Subcutaneous abdominal adipose tissue (tissue), 5 donors: ENCODE measurements at regions not wholly inside any gene's neighbourhood (a gene's known extent, or its start where the extent isn't known, plus 50 kb on each side); places are given as distances from the start of the nearest gene placed in this dataset.
A peak's percentile ranks its signal among the peaks of the same experiment; 100 is the strongest.
"Not testable (repeated sequence)": the region's sequence is repeated elsewhere in the genome, so short reads cannot be mapped to it uniquely, and the experiment has no call there.

Experiments used
- H3K27ac ChIP-seq: one replicate; pipeline ENCODE4 v1.7.0; 2013; ENCODE audit warnings: low read depth, mild to moderate bottlenecking, inconsistent platforms, low read length, moderate library complexity
- H3K27me3 ChIP-seq, 5 donors: one replicate each; pipeline ENCODE4 v1.7.0; 2013; ENCODE audit warnings: low read length in 5 of 5, inconsistent platforms in 1 of 5; ENCODE audit not compliant: control insufficient read depth in 5 of 5, insufficient read depth in 4 of 5
- H3K36me3 ChIP-seq, 5 donors: one replicate each; pipeline ENCODE4 v1.7.0; 2013; ENCODE audit warnings: low read length in 5 of 5; ENCODE audit not compliant: control insufficient read depth in 5 of 5, insufficient read depth in 5 of 5
- H3K4me1 ChIP-seq, 5 donors: one replicate each; pipeline ENCODE4 v1.7.0; 2013; ENCODE audit warnings: low read length in 5 of 5, mild to moderate bottlenecking in 3 of 5, moderate library complexity in 1 of 5; ENCODE audit not compliant: control insufficient read depth in 5 of 5, insufficient read depth in 5 of 5
- H3K4me3 ChIP-seq, 5 donors: one replicate each; pipeline ENCODE4 v1.7.0; 2013; ENCODE audit warnings: low read length in 5 of 5, low read depth in 1 of 5
- H3K9ac ChIP-seq, 5 donors: one replicate each; pipeline ENCODE4 v1.7.0; 2013; ENCODE audit warnings: low read length in 5 of 5, mild to moderate bottlenecking in 4 of 5, moderate library complexity in 3 of 5
- H3K9me3 ChIP-seq, 5 donors: one replicate each; pipeline ENCODE4 v1.7.0; 2013; ENCODE audit warnings: low read length in 5 of 5; ENCODE audit not compliant: control insufficient read depth in 5 of 5
- donor health status: healthy.
- donor health status: healthy.
- donor health status: healthy.
- donor health status: healthy.
- donor health status: healthy.

DNA sequence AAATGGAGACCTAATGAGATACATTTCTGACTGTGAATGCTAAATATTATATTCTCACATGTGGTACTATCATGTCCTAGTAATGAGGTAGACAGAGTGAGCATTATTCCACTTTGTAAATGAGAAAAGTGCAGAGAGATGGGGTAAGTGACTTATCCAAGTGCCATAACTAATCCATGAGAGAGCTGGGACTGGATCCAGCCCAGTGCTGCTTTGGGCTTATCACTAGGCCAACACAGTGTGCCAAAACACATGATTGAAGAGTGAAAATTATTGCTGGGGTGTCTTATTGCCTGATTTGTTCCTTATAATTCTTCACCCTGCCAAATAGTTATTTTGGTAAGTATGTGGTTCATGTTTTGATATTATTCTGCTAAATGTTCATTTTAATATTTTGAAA lies 442.2 kb upstream of the GRAMD2B start:
- H3K27ac ChIP-seq, result no peak overlapping the region
- peaks cover 0 to 3% (median 0%) of the 10 kb centered on the region in 5 donors for H3K9me3 ChIP-seq
- no peaks in the 10 kb centered on the region for H3K36me3 ChIP-seq
- H3K4me3 ChIP-seq, result no peak overlapping the region
- no peaks in the 10 kb centered on the region for H3K27me3 ChIP-seq
- H3K4me1 ChIP-seq, result no peaks in the 10 kb centered on the region
- H3K9ac ChIP-seq, result no peak overlapping the region

DNA sequence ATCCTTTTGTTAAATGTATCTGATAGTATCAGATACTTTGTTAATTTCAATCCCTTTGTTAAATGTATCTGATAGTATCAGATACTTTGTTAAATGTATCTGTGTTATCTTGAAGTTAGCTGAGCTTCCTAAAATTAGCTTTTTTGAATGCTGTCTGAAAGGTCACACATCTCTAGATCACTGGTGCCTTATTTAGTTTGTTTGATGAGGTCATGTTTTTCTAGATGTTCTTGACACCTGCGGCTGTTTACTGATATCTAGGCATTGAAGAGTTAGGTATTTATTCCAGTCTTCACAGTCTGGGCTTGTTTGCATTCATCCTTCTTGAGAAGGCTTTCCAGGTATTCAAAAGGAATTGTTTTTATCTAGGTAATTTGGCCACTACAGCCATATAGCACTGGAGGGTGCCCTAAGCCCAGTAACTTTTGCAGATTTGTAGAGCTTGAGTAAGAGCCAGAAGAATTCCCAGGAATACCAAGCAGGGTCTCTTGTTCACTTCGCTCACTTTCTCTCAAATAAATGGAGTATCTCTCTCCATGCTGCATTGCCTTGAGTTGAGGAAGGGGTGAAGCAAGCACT lies 435.4 kb upstream of the GRAMD2B start:
- Histone ChIP-seq H3K9ac (no peak overlapping the region), H3K4me1 (no peaks in the 10 kb centered on the region), H3K36me3 (no peaks in the 10 kb centered on the region), H3K9me3 (peaks cover 0 to 3% (median 0%) of the 10 kb centered on the region in 5 donors), H3K4me3 (no peak overlapping the region), H3K27me3 (no peaks in the 10 kb centered on the region), H3K27ac (no peak overlapping the region)

GRCh38 chr5:125992050-125992449 lies 431.2 kb upstream of the GRAMD2B start:
- no peaks in the 10 kb centered on the region for H3K27me3 ChIP-seq
- no peaks in the 10 kb centered on the region for H3K36me3 ChIP-seq
- no peak overlapping the region for H3K9ac ChIP-seq

GRCh38 chr5:125999271-126000030 lies 423.8 kb upstream of the GRAMD2B start:
- not testable (repeated sequence) for H3K27me3 ChIP-seq, H3K9me3 ChIP-seq, H3K27ac ChIP-seq, H3K9ac ChIP-seq, H3K36me3 ChIP-seq, H3K4me3 ChIP-seq
- H3K4me1 ChIP-seq, result peaks cover 2 to 26% (median 22%) of the 10 kb centered on the region in 5 donors

More at GRCh38 chr5:125992050-125992449, 431.2 kb upstream of the GRAMD2B start:
- H3K27ac ChIP-seq, result no peak overlapping the region
- H3K4me3 ChIP-seq, result no peak overlapping the region
- no peaks in the 10 kb centered on the region for H3K9me3 ChIP-seq
- H3K4me1 ChIP-seq, result no peaks in the 10 kb centered on the region

- Histone ChIP-seq H3K4me3 (no peak overlapping the region), H3K9me3 (no peaks in the 10 kb centered on the region), H3K9ac (no peak overlapping the region), H3K36me3 (no peaks in the 10 kb centered on the region), H3K27me3 (no peaks in the 10 kb centered on the region), H3K27ac (no peak overlapping the region), H3K4me1 (peaks cover 2 to 33% (median 28%) of the 10 kb centered on the region in 5 donors)
Observed at GRCh38 chr5:126000507-126000906, 422.7 kb upstream of the GRAMD2B start.

GRCh38 chr5:126002222-126002897 lies 420.8 kb upstream of the GRAMD2B start:
- Histone ChIP-seq H3K4me3 (no peak overlapping the region), H3K27ac (peak overlapping the region; percentile 73), H3K27me3 (no peaks in the 10 kb centered on the region)

GRCh38 chr5:126003309-126003708 lies 419.9 kb upstream of the GRAMD2B start:
- no peak overlapping the region for H3K9ac ChIP-seq
- peaks cover 2 to 33% (median 28%) of the 10 kb centered on the region in 5 donors for H3K4me1 ChIP-seq
- H3K9me3 ChIP-seq, result no peaks in the 10 kb centered on the region
- H3K27me3 ChIP-seq, result no peaks in the 10 kb centered on the region
- H3K4me3 ChIP-seq, result no peak overlapping the region
- peak overlapping the region; percentile 73 for H3K27ac ChIP-seq
- no peaks in the 10 kb centered on the region for H3K36me3 ChIP-seq

More at GRCh38 chr5:126002222-126002897, 420.8 kb upstream of the GRAMD2B start:
- peaks cover 2 to 33% (median 28%) of the 10 kb centered on the region in 5 donors for H3K4me1 ChIP-seq
- H3K9me3 ChIP-seq, result no peaks in the 10 kb centered on the region
- peak overlapping the region in 1 of 5 donors; percentile 25 for H3K9ac ChIP-seq
- no peaks in the 10 kb centered on the region for H3K36me3 ChIP-seq

- H3K9ac ChIP-seq, result no peak overlapping the region
- peaks cover 2 to 33% (median 28%) of the 10 kb centered on the region in 5 donors for H3K4me1 ChIP-seq
- no peaks in the 10 kb centered on the region for H3K36me3 ChIP-seq
- H3K27ac ChIP-seq, result no peak overlapping the region
- no peak overlapping the region for H3K4me3 ChIP-seq
- no peaks in the 10 kb centered on the region for H3K27me3 ChIP-seq
- no peaks in the 10 kb centered on the region for H3K9me3 ChIP-seq
Observed at GRCh38 chr5:126004636-126005035, 418.6 kb upstream of the GRAMD2B start.

- Histone ChIP-seq H3K36me3 (no peaks in the 10 kb centered on the region), H3K4me3 (no peak overlapping the region), H3K27me3 (no peaks in the 10 kb centered on the region), H3K9me3 (no peaks in the 10 kb centered on the region), H3K27ac (no peak overlapping the region), H3K9ac (no peak overlapping the region), H3K4me1 (peaks cover 0 to 21% (median 19%) of the 10 kb centered on the region in 5 donors)
Observed at GRCh38 chr5:126007841-126008240, 415.4 kb upstream of the GRAMD2B start.

GRCh38 chr5:126009566-126009965 lies 413.6 kb upstream of the GRAMD2B start:
- Histone ChIP-seq H3K27me3 (no peaks in the 10 kb centered on the region), H3K9ac (no peak overlapping the region), H3K27ac (no peak overlapping the region), H3K9me3 (no peaks in the 10 kb centered on the region), H3K4me1 (peaks cover 0 to 6% (median 5%) of the 10 kb centered on the region in 5 donors), H3K4me3 (no peak overlapping the region), H3K36me3 (no peaks in the 10 kb centered on the region)
